ENCODE measurements at regions not wholly inside any gene's neighbourhood (a gene's known extent, or its start where the extent isn't known, plus 50 kb on each side); places are given as distances from the start of the nearest gene placed in this dataset.

DNA sequence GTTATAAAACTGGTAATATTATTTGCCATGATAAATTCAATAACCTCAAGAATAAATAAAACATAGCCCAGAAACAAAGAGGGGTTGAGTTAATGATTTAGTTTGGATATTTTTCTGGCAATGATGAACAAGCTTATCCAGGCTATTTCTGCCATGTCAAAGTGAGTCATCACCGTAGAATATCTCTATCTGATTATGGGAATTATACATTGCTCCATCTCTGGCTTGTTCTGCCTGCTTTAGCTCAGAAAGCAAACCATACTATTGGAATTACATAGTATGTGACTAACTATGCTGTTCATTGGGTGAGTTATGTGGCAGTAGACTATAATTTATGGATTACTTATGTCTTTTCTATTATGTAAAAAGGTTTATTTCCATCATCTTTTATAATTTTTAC lies 680.1 kb upstream of the AADAT start:
- Histone ChIP-seq H3K36me3 (replicated peaks in 1 of 2; ENCODE audit: control extremely low read depth in 1 of 2, control insufficient read depth in 1 of 2, extremely low read depth in 1 of 2, insufficient read depth in 2 of 2, low read length in 1 of 2) (no peaks in the 10 kb centered on the region), H3K27ac (ENCODE audit: low read length in 2 of 2) (no peak overlapping the region), H3K4me1 (ENCODE audit: control insufficient read depth in 2 of 2, insufficient read depth in 2 of 2, low read length in 2 of 2) (no peaks in the 10 kb centered on the region), H3K9me3 (ENCODE audit: control extremely low read depth in 1 of 3, control insufficient read depth in 2 of 3, insufficient read depth in 1 of 3, low read length in 2 of 3) (no peaks in the 10 kb centered on the region), H3K4me3 (ENCODE audit: control extremely low read depth in 1 of 5, extremely low read depth in 1 of 5, insufficient read depth in 1 of 5, low read depth in 2 of 5, low read length in 4 of 5) (no peak overlapping the region), H3K9ac (ENCODE audit: low read length) (no peak overlapping the region), H4K20me1 (ENCODE audit: control insufficient read depth, insufficient read depth, low read length, poor library complexity, severe bottlenecking) (no peaks in the 10 kb centered on the region), H3K79me2 (ENCODE audit: control insufficient read depth, insufficient read depth, low read length) (no peaks in the 10 kb centered on the region), H3K27me3 (replicated peaks in 1 of 4; ENCODE audit: control extremely low read depth in 1 of 4, control insufficient read depth in 3 of 4, insufficient read depth in 4 of 4, low read length in 3 of 4) (no peaks in the 10 kb centered on the region), H3K4me2 (replicated peaks; ENCODE audit: low read depth, low read length, poor library complexity, severe bottlenecking) (no peak overlapping the region), H2AFZ (ENCODE audit: insufficient read depth, low read depth, low read length, poor library complexity, severe bottlenecking) (no peak overlapping the region)
- H3K9me3 Mint-ChIP-seq (ENCODE audit: insufficient read depth): no peaks in the 10 kb centered on the region
- no peaks in the 10 kb centered on the region for H3K4me1 Mint-ChIP-seq
- H3K27me3 Mint-ChIP-seq: no peaks in the 10 kb centered on the region
- ChIA-PET POLR2A (no interaction called here), CTCF (interaction anchor here (0.6 to 1.6 kb wide), 2 partner anchors 9 to 1102 kb away, joined by 3 to 5 read pairs; no protein-coding TSS in a partner anchor)
- no peak overlapping the region for H3K4me3 Mint-ChIP-seq
- WGBS (ENCODE audit: insufficient coverage): no CpG with 5 or more reads among the region's 1 CpG
- ATAC-seq (ENCODE audit: low read depth) (no peak), DNase-seq (no peak)
- no peak overlapping the region for H3K27ac Mint-ChIP-seq
- TF ChIP-seq EZH2 (IDR thresholded peaks at IDR 0.05; ENCODE audit: borderline replicate concordance, insufficient read depth, low read depth, low read length, poor library complexity, severe bottlenecking): no peak
- TF ChIP-seq, protein P1, sequence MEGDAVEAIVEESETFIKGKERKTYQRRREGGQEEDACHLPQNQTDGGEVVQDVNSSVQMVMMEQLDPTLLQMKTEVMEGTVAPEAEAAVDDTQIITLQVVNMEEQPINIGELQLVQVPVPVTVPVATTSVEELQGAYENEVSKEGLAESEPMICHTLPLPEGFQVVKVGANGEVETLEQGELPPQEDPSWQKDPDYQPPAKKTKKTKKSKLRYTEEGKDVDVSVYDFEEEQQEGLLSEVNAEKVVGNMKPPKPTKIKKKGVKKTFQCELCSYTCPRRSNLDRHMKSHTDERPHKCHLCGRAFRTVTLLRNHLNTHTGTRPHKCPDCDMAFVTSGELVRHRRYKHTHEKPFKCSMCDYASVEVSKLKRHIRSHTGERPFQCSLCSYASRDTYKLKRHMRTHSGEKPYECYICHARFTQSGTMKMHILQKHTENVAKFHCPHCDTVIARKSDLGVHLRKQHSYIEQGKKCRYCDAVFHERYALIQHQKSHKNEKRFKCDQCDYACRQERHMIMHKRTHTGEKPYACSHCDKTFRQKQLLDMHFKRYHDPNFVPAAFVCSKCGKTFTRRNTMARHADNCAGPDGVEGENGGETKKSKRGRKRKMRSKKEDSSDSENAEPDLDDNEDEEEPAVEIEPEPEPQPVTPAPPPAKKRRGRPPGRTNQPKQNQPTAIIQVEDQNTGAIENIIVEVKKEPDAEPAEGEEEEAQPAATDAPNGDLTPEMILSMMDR (IDR thresholded peaks at IDR 0.05): no peak
- intact Hi-C loops (cut with micrococcal nuclease): no loop called here

DNA sequence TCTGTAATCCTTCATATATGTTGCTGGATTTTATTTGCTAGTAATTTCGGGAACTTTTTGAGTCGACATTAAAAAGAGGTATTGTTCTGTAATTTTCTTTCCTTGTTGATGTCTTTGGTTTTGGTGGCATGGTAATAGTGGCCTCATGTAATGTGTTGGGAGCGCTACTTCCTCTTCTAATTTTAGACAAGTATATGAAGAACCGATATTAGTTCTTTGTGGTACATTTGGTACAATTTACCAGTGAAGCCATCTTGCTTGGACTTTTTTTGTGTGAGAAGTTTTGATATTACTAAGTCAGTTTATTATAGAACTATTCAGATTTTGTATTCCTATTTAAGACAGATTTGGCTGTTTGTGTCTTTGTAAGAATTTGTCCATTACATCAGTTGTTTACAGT lies 669.2 kb upstream of the AADAT start:
- H3K9me3 ChIP-seq (ENCODE audit: control extremely low read depth in 1 of 3, control insufficient read depth in 2 of 3, insufficient read depth in 1 of 3, low read length in 2 of 3): peaks cover 0 to 7% (median 1%) of the 10 kb centered on the region in 3 donors
- POLR2A ChIA-PET: no interaction called here
- no CpG with 5 or more reads among the region's 4 CpGs for WGBS (ENCODE audit: insufficient coverage)
- no peaks in the 10 kb centered on the region for H4K20me1 ChIP-seq (ENCODE audit: control insufficient read depth, insufficient read depth, low read length, poor library complexity, severe bottlenecking)
- H3K4me1 ChIP-seq (ENCODE audit: control insufficient read depth in 2 of 2, insufficient read depth in 2 of 2, low read length in 2 of 2): no peaks in the 10 kb centered on the region
- no peaks in the 10 kb centered on the region for H3K36me3 ChIP-seq (replicated peaks in 1 of 2; ENCODE audit: control extremely low read depth in 1 of 2, control insufficient read depth in 1 of 2, extremely low read depth in 1 of 2, insufficient read depth in 2 of 2, low read length in 1 of 2)
- no peak overlapping the region for H3K9ac ChIP-seq (ENCODE audit: low read length)
- ATAC-seq (ENCODE audit: low read depth) (no peak), DNase-seq (no peak)
- H2AFZ ChIP-seq (ENCODE audit: insufficient read depth, low read depth, low read length, poor library complexity, severe bottlenecking): no peak overlapping the region
- no peak overlapping the region for H3K4me3 ChIP-seq (ENCODE audit: control extremely low read depth in 1 of 5, extremely low read depth in 1 of 5, insufficient read depth in 1 of 5, low read depth in 2 of 5, low read length in 4 of 5)
- no peak overlapping the region for H3K27ac ChIP-seq (ENCODE audit: low read length in 2 of 2)
- Mint-ChIP-seq H3K9me3 (ENCODE audit: insufficient read depth) (peaks cover under 1% of the 10 kb centered on the region), H3K4me1 (no peaks in the 10 kb centered on the region), H3K27me3 (no peaks in the 10 kb centered on the region), H3K27ac (no peak overlapping the region), H3K4me3 (no peak overlapping the region)
- no peak overlapping the region for H3K4me2 ChIP-seq (replicated peaks; ENCODE audit: low read depth, low read length, poor library complexity, severe bottlenecking)
- TF ChIP-seq EZH2 (IDR thresholded peaks at IDR 0.05; ENCODE audit: borderline replicate concordance, insufficient read depth, low read depth, low read length, poor library complexity, severe bottlenecking): no peak
- TF ChIP-seq, protein P1 (IDR thresholded peaks at IDR 0.05): no peak
- no peaks in the 10 kb centered on the region for H3K27me3 ChIP-seq (replicated peaks in 1 of 4; ENCODE audit: control extremely low read depth in 1 of 4, control insufficient read depth in 3 of 4, insufficient read depth in 4 of 4, low read length in 3 of 4)
- no peaks in the 10 kb centered on the region for H3K79me2 ChIP-seq (ENCODE audit: control insufficient read depth, insufficient read depth, low read length)
- CTCF ChIA-PET: no interaction called here
- intact Hi-C loops (cut with micrococcal nuclease): no loop called here
